ENCODE measurements at regions not wholly inside any gene's neighbourhood (a gene's known extent, or its start where the extent isn't known, plus 50 kb on each side); places are given as distances from the start of the nearest gene placed in this dataset.

GRCh38 chr3:102054543-102055080, 205.3 kb downstream of the NFKBIZ start:
- no peak overlapping the region for H3K4me3 ChIP-seq (replicated peaks; ENCODE audit: insufficient read depth, low read length)
- H3K27me3 ChIP-seq (ENCODE audit: insufficient read depth, poor library complexity, severe bottlenecking): no peaks in the 10 kb centered on the region
- TF ChIP-seq POLR2AphosphoS5 (IDR thresholded peaks at IDR 0.05; ENCODE audit: low read depth) (no peak), CTCF (IDR thresholded peaks at IDR 0.05; ENCODE audit: insufficient read depth, low read length) (no peak), GABPA (IDR thresholded peaks at IDR 0.05; ENCODE audit: low read depth) (no peak), REST (IDR thresholded peaks at IDR 0.05; ENCODE audit: insufficient replicate concordance, low read depth) (no peak), SPI1 (IDR thresholded peaks at IDR 0.05; ENCODE audit: borderline replicate concordance, low read depth) (no peak)
- no peak for DNase-seq (ENCODE audit: low read depth in 1 of 2, low spot score in 1 of 2)
- no peak overlapping the region for H3K27ac ChIP-seq (replicated peaks)

GRCh38 chr3:102057781-102058421, 208.6 kb downstream of the NFKBIZ start:
- Histone ChIP-seq H3K27me3 (ENCODE audit: insufficient read depth, poor library complexity, severe bottlenecking) (no peaks in the 10 kb centered on the region), H3K4me3 (replicated peaks; ENCODE audit: insufficient read depth, low read length) (no peak overlapping the region), H3K27ac (replicated peaks) (no peak overlapping the region)
- TF ChIP-seq POLR2AphosphoS5 (IDR thresholded peaks at IDR 0.05; ENCODE audit: low read depth): no peak
- no peak for TF ChIP-seq SPI1 (IDR thresholded peaks at IDR 0.05; ENCODE audit: borderline replicate concordance, low read depth)
- no peak for TF ChIP-seq REST (IDR thresholded peaks at IDR 0.05; ENCODE audit: insufficient replicate concordance, low read depth)
- TF ChIP-seq CTCF (IDR thresholded peaks at IDR 0.05; ENCODE audit: insufficient read depth, low read length): no peak
- TF ChIP-seq GABPA (IDR thresholded peaks at IDR 0.05; ENCODE audit: low read depth): no peak
- no peak for DNase-seq (ENCODE audit: low read depth in 1 of 2, low spot score in 1 of 2)

GRCh38 chr3:102059145-102059943, 210.0 kb downstream of the NFKBIZ start:
- no peak overlapping the region for H3K27ac ChIP-seq (replicated peaks)
- no peaks in the 10 kb centered on the region for H3K27me3 ChIP-seq (ENCODE audit: insufficient read depth, poor library complexity, severe bottlenecking)
- no peak for DNase-seq (ENCODE audit: low read depth in 1 of 2, low spot score in 1 of 2)
- H3K4me3 ChIP-seq (replicated peaks; ENCODE audit: insufficient read depth, low read length): no peak overlapping the region
- TF ChIP-seq POLR2AphosphoS5 (IDR thresholded peaks at IDR 0.05; ENCODE audit: low read depth) (no peak), CTCF (IDR thresholded peaks at IDR 0.05; ENCODE audit: insufficient read depth, low read length) (no peak), SPI1 (IDR thresholded peaks at IDR 0.05; ENCODE audit: borderline replicate concordance, low read depth) (no peak), GABPA (IDR thresholded peaks at IDR 0.05; ENCODE audit: low read depth) (no peak), REST (IDR thresholded peaks at IDR 0.05; ENCODE audit: insufficient replicate concordance, low read depth) (no peak)

Measured in HL-60 (cell line).